BE2C (cell line): ENCODE measurements at regions not wholly inside any gene's neighbourhood (a gene's known extent, or its start where the extent isn't known, plus 50 kb on each side); places are given as distances from the start of the nearest gene placed in this dataset.
A peak's percentile ranks its signal among the peaks of the same experiment; 100 is the strongest.

Source experiments
- DNase-seq: peaks from one replicate; pipeline ENCODE4 v3.0.0-alpha.2; 2020
- H3K27me3 ChIP-seq: fragments of 250-450 bp; sonication (Bioruptor Pico); 2 replicates; pipeline ENCODE4 v1.5.1; 2020; ENCODE audit warnings: mild to moderate bottlenecking
- H3K36me3 ChIP-seq: fragments of 250-450 bp; sonication (Bioruptor Pico); 2 replicates; pipeline ENCODE4 v1.5.1; 2020; ENCODE audit warnings: mild to moderate bottlenecking
- H3K4me1 ChIP-seq: fragments of 250-450 bp; sonication (Bioruptor Pico); 2 replicates; pipeline ENCODE4 v1.5.1; 2020
- H3K4me3 ChIP-seq: 2 replicates; pipeline ENCODE4 v1.5.1; 2011; ENCODE audit warnings: low read depth, low read length
- H3K9me3 ChIP-seq: fragments of 250-450 bp; sonication (Bioruptor Pico); 2 replicates; pipeline ENCODE4 v1.5.1; 2020
- TF ChIP-seq, protein P1 (sequence below): IDR thresholded peaks from 2 replicates; pipeline ENCODE4 v1.5.1; 2012; ENCODE audit warnings: mild to moderate bottlenecking, low read depth, low read length

DNA sequence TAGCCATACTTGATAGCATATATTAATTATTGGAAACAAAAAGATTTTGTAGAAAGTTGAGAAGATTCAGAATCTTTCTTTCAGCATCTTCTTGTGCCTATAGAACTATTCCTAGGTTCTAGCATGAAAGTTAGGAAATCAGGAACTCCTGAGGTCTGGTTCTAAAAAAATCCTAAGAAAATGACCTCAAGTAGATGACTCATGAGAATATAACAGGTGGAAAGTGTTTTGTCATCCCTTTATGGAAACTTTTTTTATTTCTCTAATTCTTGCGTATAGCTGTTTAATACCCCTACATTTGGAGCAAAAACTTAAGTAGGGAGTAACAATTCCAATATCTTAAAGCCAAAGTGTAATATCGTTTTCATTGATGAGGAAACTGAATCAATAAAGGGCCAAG, 574.1 kb downstream of the NR2F1-AS1 start:
- TF ChIP-seq, protein P1, sequence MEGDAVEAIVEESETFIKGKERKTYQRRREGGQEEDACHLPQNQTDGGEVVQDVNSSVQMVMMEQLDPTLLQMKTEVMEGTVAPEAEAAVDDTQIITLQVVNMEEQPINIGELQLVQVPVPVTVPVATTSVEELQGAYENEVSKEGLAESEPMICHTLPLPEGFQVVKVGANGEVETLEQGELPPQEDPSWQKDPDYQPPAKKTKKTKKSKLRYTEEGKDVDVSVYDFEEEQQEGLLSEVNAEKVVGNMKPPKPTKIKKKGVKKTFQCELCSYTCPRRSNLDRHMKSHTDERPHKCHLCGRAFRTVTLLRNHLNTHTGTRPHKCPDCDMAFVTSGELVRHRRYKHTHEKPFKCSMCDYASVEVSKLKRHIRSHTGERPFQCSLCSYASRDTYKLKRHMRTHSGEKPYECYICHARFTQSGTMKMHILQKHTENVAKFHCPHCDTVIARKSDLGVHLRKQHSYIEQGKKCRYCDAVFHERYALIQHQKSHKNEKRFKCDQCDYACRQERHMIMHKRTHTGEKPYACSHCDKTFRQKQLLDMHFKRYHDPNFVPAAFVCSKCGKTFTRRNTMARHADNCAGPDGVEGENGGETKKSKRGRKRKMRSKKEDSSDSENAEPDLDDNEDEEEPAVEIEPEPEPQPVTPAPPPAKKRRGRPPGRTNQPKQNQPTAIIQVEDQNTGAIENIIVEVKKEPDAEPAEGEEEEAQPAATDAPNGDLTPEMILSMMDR = no peak
- H3K4me3 ChIP-seq = no peak overlapping the region
- no peaks in the 10 kb centered on the region for H3K4me1 ChIP-seq
- no peaks in the 10 kb centered on the region for H3K36me3 ChIP-seq
- DNase-seq = no peak
- H3K27me3 ChIP-seq = no peaks in the 10 kb centered on the region
- no peaks in the 10 kb centered on the region for H3K9me3 ChIP-seq

DNA sequence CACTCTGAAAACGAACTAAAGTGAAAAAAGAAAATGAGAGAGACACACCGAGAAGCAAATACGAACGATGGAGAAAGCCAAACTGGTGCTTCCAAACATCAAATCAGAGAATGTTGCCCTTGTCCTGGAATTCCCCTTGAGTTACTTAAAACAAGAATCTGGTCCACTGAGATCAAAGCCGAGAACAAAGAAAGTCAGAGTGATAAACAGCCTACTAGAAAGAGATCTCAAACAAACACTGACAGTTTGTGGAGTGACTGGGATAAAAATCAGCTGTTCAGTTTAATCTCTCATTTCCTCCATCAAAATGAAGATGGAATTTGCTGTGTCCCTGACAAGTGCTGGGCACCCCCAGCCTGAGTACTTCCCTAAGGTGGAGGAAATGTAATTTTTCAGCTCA, 582.6 kb downstream of the NR2F1-AS1 start:
- H3K9me3 ChIP-seq = no peaks in the 10 kb centered on the region; the same call in 1 of the 2 replicates
- DNase-seq = no peak
- H3K4me3 ChIP-seq = no peak overlapping the region
- TF ChIP-seq, protein P1 = no peak
- no peaks in the 10 kb centered on the region for H3K4me1 ChIP-seq
- no peaks in the 10 kb centered on the region for H3K36me3 ChIP-seq
- no peaks in the 10 kb centered on the region for H3K27me3 ChIP-seq

DNA sequence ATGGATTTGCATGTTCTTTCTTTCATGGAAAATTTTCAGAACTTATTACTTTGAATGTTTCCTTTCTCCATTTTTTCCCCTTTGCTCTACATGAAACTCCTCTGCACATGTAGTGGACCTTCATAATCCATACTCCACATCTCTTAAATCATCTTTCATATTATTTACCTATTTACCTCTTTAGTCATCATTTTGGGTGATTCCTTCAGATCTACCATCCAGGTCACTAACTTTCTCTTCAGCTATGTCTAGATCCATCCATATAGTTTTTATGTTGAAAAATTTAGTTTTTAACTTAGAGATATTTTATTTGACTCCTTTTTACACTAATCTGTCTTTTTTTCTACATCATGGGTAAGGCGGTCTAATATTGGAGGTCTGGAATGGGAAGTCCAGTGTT, 586.6 kb downstream of the NR2F1-AS1 start:
- TF ChIP-seq, protein P1 = no peak
- Histone ChIP-seq H3K27me3 (no peaks in the 10 kb centered on the region), H3K4me1 (peaks cover 13% of the 10 kb centered on the region), H3K36me3 (no peaks in the 10 kb centered on the region), H3K4me3 (no peak overlapping the region), H3K9me3 (no peaks in the 10 kb centered on the region; the same call in 1 of the 2 replicates)
- no peak for DNase-seq

DNA sequence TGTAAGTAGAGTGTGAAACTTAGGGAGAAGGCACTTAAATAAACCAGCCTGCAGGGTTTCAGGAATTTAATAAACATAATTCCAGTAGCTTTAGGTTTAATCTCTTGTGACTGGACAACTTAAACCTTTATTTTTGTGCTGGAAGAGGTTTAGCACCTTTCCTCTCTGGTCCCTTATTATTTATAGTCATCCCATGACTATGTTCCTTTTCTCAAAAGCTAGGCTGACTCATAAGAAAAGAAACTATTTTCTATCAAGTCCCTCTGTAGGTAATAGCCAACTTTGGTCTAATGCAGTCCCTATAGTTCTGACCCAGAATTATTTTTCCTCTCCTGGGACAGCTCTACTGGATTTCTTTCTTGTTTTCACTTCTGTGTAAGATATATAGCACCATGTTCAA, 588.9 kb downstream of the NR2F1-AS1 start:
- Histone ChIP-seq H3K27me3 (no peaks in the 10 kb centered on the region), H3K4me1 (peaks cover 13% of the 10 kb centered on the region), H3K36me3 (no peaks in the 10 kb centered on the region), H3K4me3 (no peak overlapping the region), H3K9me3 (no peaks in the 10 kb centered on the region; the same call in 1 of the 2 replicates)
- TF ChIP-seq, protein P1 = no peak
- DNase-seq = no peak

DNA sequence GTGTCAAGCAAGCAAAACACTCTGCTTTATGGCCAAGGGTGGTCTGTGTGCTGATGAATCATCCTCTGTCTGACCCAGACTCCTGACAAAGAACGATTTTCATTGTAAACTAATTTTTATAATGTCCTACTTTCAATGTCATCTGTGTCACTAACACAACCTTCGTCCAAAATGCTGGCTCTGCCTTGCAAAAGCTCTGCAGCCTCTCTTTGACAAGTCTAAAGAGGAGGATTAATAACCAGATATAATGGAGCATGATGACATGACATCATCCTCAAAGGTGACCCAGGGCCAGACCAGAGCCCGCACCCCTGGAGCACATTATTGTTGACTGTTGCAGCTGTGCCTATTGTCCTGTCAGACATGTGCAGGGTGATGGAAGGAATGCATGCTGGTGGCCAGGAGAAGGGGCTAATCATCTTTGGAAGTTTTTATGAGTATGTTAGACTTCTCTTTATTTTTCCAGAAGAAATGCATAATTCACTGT, 589.4 kb downstream of the NR2F1-AS1 start:
- Histone ChIP-seq H3K4me1 (peaks cover 13% of the 10 kb centered on the region), H3K9me3 (no peaks in the 10 kb centered on the region; the same call in 1 of the 2 replicates), H3K27me3 (no peaks in the 10 kb centered on the region), H3K4me3 (no peak overlapping the region), H3K36me3 (no peaks in the 10 kb centered on the region)
- TF ChIP-seq, protein P1 = 0 out of 2 replicates have a peak, but pooled peaks have one; percentile 5
- peak; percentile 81 for DNase-seq

DNA sequence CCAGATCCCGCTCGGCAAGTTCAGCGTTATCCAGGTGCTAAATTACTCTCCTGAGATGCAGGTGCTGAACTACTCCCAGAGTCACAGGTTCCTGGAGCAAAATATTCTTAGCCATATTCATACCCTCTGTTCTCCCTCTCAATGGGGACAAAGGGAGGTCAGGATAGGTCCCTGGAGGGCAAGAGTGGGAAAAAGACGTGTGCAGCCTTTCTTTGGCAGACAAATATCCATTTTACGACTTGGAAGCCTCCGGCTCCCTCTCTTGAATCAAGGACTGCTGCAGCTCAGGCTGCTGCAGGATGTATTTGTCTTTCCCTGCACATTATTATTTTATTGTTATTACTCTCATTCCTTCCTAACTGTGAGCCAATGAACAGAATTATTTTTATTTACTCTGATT, 590.2 kb downstream of the NR2F1-AS1 start:
- Histone ChIP-seq H3K27me3 (no peaks in the 10 kb centered on the region), H3K36me3 (no peaks in the 10 kb centered on the region), H3K9me3 (no peaks in the 10 kb centered on the region; the same call in 1 of the 2 replicates), H3K4me1 (peaks cover 13% of the 10 kb centered on the region), H3K4me3 (no peak overlapping the region)
- no peak for DNase-seq
- TF ChIP-seq, protein P1 = no peak
